ENCODE measurements at regions not wholly inside any gene's neighbourhood (a gene's known extent, or its start where the extent isn't known, plus 50 kb on each side); places are given as distances from the start of the nearest gene placed in this dataset.

GRCh38 chr1:163673759-163674151 lies 352.0 kb downstream of the NUF2 start:
- TF ChIP-seq EZH2 (IDR thresholded peaks at IDR 0.05) (no peak), POLR2AphosphoS5 (IDR thresholded peaks at IDR 0.05; ENCODE audit: borderline replicate concordance, low read depth, low read length) (no peak), FOXP2 (optimal IDR thresholded peaks at IDR 0.05; ENCODE audit: control extremely low read depth, extremely low read length, insufficient read depth) (no peak)
